ENCODE measurements at regions not wholly inside any gene's neighbourhood (a gene's known extent, or its start where the extent isn't known, plus 50 kb on each side); places are given as distances from the start of the nearest gene placed in this dataset.
A peak's percentile ranks its signal among the peaks of the same experiment; 100 is the strongest.

DNA sequence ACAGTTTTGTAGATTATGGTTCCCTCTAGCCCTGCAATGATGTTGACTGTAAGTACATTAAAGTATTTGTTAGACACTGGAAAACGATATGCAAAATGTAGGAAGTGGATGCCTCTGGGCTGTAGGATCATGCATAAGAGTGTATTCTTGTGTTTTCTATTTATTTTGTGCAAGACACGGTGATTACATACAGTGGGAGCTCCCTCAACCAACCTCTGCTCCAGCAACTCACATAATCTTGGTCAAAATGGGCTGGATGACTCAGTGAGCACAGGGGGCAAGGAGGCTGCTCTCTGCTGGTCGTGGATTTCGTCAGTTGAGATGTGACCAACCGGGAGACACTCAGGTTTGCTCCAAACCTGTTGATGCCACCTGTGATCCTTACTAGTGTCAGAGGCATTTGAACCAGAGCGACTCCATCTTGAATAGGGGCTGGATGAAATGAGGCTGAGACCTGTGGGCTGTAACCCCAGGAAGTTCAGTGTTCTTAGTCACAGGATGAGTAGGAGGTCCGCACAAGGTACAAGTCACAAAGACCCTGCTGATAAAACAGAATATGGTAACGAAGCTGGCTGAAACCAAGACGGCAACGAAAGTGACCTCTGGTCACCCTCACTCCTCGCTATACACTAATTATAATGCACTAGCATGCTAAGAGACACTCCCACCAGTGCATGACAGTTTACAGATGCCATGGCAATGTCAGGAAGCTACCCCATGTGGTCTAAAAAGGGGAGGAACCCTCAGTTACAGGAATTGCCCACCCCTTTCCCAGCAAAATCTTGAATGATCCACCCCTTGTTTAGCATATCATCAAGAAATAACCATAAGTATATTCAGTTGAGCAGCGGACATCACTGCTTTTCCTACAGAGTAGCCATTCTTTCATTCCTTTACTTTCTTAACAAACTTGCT, 56.4 kb upstream of the FAM20C start:
- no peak overlapping the region for H3K27ac ChIP-seq

DNA sequence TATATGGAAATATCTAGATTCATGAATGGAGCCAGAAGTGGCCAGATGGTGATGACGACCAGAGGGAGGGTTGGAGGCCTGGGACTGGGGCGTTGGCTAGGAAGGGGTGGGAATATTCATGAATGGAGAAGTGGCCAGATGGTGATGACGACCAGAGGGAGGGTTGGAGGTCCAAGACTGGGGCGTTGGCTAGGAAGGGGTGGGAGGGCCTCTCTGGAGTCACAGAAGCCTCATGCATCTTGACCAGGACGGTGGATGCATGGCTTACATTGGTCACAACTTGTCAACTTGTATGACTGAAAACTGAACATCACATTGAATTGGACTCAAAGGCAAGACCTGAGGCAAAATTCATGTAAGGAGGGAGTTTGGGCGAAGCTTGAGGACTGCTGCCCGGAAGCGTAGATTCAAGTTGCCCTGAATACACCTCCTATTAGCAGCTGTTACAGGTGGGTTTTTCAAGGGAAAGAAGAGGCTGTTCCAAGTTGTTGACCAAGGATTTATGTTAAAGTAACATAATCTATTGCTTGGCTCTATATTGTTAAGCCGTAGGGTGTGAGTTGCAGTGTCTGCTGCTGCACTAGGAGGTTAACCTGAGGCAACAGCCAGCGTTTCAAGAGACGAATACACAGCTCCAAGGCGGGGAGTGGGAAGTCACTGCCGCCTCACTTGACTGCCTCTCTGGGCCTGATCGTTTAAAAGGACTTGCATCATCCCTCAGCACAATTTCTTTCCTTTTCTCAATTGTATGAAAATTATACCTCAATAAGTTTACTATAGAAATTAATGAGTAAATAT, 55.1 kb upstream of the FAM20C start:
- intact Hi-C loops (cut with DNase I): no loop called here
- Histone ChIP-seq H3K36me3 (no peaks in the 10 kb centered on the region), H3K4me3 (no peak overlapping the region), H3K27me3 (peaks cover 0 to 5% (median 0%) of the 10 kb centered on the region in 7 donors), H3K27ac (no peak overlapping the region), H3K9me3 (no peaks in the 10 kb centered on the region), H3K4me1 (peaks cover 0 to 9% (median 5%) of the 10 kb centered on the region in 9 donors)
- WGBS, 2 donors: 79 to 80% methylated on average over 14 of the region's 14 CpGs
- peak in 5 of 8 donors; percentile 22 to 72 (median 48) for ATAC-seq
- TF ChIP-seq, protein P1, sequence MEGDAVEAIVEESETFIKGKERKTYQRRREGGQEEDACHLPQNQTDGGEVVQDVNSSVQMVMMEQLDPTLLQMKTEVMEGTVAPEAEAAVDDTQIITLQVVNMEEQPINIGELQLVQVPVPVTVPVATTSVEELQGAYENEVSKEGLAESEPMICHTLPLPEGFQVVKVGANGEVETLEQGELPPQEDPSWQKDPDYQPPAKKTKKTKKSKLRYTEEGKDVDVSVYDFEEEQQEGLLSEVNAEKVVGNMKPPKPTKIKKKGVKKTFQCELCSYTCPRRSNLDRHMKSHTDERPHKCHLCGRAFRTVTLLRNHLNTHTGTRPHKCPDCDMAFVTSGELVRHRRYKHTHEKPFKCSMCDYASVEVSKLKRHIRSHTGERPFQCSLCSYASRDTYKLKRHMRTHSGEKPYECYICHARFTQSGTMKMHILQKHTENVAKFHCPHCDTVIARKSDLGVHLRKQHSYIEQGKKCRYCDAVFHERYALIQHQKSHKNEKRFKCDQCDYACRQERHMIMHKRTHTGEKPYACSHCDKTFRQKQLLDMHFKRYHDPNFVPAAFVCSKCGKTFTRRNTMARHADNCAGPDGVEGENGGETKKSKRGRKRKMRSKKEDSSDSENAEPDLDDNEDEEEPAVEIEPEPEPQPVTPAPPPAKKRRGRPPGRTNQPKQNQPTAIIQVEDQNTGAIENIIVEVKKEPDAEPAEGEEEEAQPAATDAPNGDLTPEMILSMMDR (IDR thresholded peaks at IDR 0.05): no peak
- no peak for DNase-seq

More for the DNA sequence above, 56.4 kb upstream of the FAM20C start:
- DNase-seq: no peak
- no peaks in the 10 kb centered on the region for H3K36me3 ChIP-seq
- TF ChIP-seq, protein P1 (IDR thresholded peaks at IDR 0.05): no peak
- no peaks in the 10 kb centered on the region for H3K9me3 ChIP-seq
- 87 to 89% methylated on average over 12 of the region's 12 CpGs for WGBS, 2 donors
- H3K27me3 ChIP-seq: peaks cover 0 to 9% (median 0%) of the 10 kb centered on the region in 7 donors
- H3K4me3 ChIP-seq: no peak overlapping the region
- intact Hi-C loops (cut with DNase I): no loop called here
- no peak for ATAC-seq
- H3K4me1 ChIP-seq: peaks cover 3 to 18% (median 13%) of the 10 kb centered on the region in 9 donors

DNA sequence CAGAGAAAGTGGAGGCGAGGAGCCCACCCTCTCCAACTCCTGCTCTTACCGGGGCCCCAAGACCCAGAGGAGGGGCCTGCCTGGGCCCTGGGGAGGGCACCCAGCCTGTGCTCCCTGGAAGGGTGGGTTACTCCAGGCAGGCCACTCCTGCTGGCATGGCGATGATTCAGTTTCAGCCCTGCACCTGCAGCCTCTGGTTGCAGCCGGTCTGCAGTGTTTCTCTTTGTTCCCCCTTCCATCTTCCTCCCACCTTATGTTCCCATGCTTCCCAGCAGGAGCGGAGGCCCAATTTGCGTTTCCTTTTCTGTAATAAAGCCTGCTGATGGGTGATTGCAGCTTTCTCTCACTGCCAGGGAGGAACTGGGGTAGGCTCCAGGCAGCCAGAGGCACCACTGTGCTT, 53.2 kb upstream of the FAM20C start:
- DNase-seq (no peak), ATAC-seq (no peak)
- Histone ChIP-seq H3K36me3 (no peaks in the 10 kb centered on the region), H3K9me3 (no peaks in the 10 kb centered on the region), H3K27ac (no peak overlapping the region), H3K4me1 (peaks cover 0 to 18% (median 11%) of the 10 kb centered on the region in 9 donors), H3K4me3 (no peak overlapping the region), H3K27me3 (peaks cover 0 to 5% (median 0%) of the 10 kb centered on the region in 7 donors)
- TF ChIP-seq, protein P1 (IDR thresholded peaks at IDR 0.05): no peak
- intact Hi-C loops (cut with DNase I): no loop called here
- 73 to 77% methylated on average over 6 of the region's 6 CpGs for WGBS, 2 donors

GRCh38 chr7:139561-140243, 52.7 kb upstream of the FAM20C start:
- H3K27me3 ChIP-seq: peaks cover 0 to 5% (median 0%) of the 10 kb centered on the region in 7 donors
- no peak overlapping the region for H3K4me3 ChIP-seq
- DNase-seq (no peak), ATAC-seq (no peak)
- TF ChIP-seq, protein P1 (IDR thresholded peaks at IDR 0.05): no peak
- H3K9me3 ChIP-seq: no peaks in the 10 kb centered on the region
- H3K27ac ChIP-seq: no peak overlapping the region
- H3K36me3 ChIP-seq: no peaks in the 10 kb centered on the region
- 82 to 87% methylated on average over 22 of the region's 22 CpGs for WGBS, 2 donors
- intact Hi-C loops (cut with DNase I): no loop called here
- H3K4me1 ChIP-seq: peaks cover 0 to 18% (median 11%) of the 10 kb centered on the region in 9 donors
